OCI-LY1 (cell line): ENCODE measurements at regions not wholly inside any gene's neighbourhood (a gene's known extent, or its start where the extent isn't known, plus 50 kb on each side); places are given as distances from the start of the nearest gene placed in this dataset.

Source experiments
- H2AFZ ChIP-seq: fragments of 200-600 bp; sonication (generic), shearing (Covaris generic); 2 replicates; pipeline ENCODE4 v1.6.0; 2014; ENCODE audit warnings: antibody characterized with exemption, mild to moderate bottlenecking, low read length
- H3F3A ChIP-seq: fragments of 200-600 bp; sonication (generic), shearing (Covaris generic); 2 replicates; pipeline ENCODE4 v1.6.0; 2014; ENCODE audit warnings: mild to moderate bottlenecking, antibody characterized with exemption, low read length, moderate library complexity; ENCODE audit not compliant: insufficient read depth
- H3K27ac ChIP-seq: fragments of 200-600 bp; sonication (generic); 2 replicates; pipeline ENCODE4 v1.5.1; 2014; ENCODE audit warnings: low read length, mixed run types, mild to moderate bottlenecking, low read depth; ENCODE audit not compliant: poor library complexity, severe bottlenecking
- H3K27me3 ChIP-seq: fragments of 200-600 bp; sonication (generic); 2 replicates; pipeline ENCODE4 v1.6.0; 2014; ENCODE audit warnings: antibody characterized with exemption, mild to moderate bottlenecking, low read length, moderate library complexity; ENCODE audit not compliant: insufficient read depth
- H3K36me3 ChIP-seq: fragments of 200-600 bp; sonication (generic); 2 replicates; pipeline ENCODE4 v1.6.1; 2014; ENCODE audit warnings: mild to moderate bottlenecking, antibody characterized with exemption, low read length, moderate library complexity, mixed read lengths; ENCODE audit not compliant: insufficient read depth
- H3K4me1 ChIP-seq: fragments of 200-600 bp; sonication (generic); 2 replicates; pipeline ENCODE4 v1.5.1; 2014; ENCODE audit warnings: mild to moderate bottlenecking, low read length, moderate library complexity; ENCODE audit not compliant: insufficient read depth, severe bottlenecking
- H3K4me2 ChIP-seq: fragments of 200-600 bp; sonication (generic), shearing (Covaris generic); 2 replicates; pipeline ENCODE4 v1.6.1; 2014; ENCODE audit warnings: low read length
- H3K4me3 ChIP-seq: fragments of 200-600 bp; sonication (generic); 2 replicates; pipeline ENCODE4 v1.5.1; 2014; ENCODE audit warnings: low read length, low read depth, mild to moderate bottlenecking, mixed read lengths; ENCODE audit not compliant: poor library complexity, severe bottlenecking
- H3K79me2 ChIP-seq: fragments of 200-600 bp; shearing (Covaris generic); 2 replicates; pipeline ENCODE4 v1.6.1; 2016; ENCODE audit warnings: mixed run types, low read length, mixed read lengths; ENCODE audit not compliant: insufficient read depth
- H3K9ac ChIP-seq: fragments of 200-600 bp; sonication (generic), shearing (Covaris generic); 2 replicates; pipeline ENCODE4 v1.6.1; 2014; ENCODE audit warnings: mild to moderate bottlenecking, low read length, mixed read lengths
- H3K9me2 ChIP-seq: fragments of 200-600 bp; sonication (generic), shearing (Covaris generic); 2 replicates; pipeline ENCODE4 v1.6.1; 2014; ENCODE audit warnings: low read depth, mild to moderate bottlenecking, low read length, mixed read lengths
- H3K9me3 ChIP-seq: fragments of 200-600 bp; shearing (Covaris generic); 2 replicates; pipeline ENCODE4 v1.6.1; 2014; ENCODE audit warnings: low read length, mixed read lengths
- H4K20me1 ChIP-seq: fragments of 200-600 bp; sonication (generic), shearing (Covaris generic); 2 replicates; pipeline ENCODE4 v1.6.0; 2016; ENCODE audit warnings: mild to moderate bottlenecking, low read length; ENCODE audit not compliant: insufficient read depth
- EZH2 ChIP-seq: fragments of 200-600 bp; sonication (generic), shearing (Covaris generic); IDR thresholded peaks from 2 replicates; pipeline ENCODE4 v1.8.0; 2017; ENCODE audit warnings: borderline replicate concordance, mixed run types, mild to moderate bottlenecking, antibody characterized with exemption, low read length, moderate library complexity, mixed read lengths
- TF ChIP-seq, protein P1 (sequence below): fragments of 200-600 bp; sonication (generic), shearing (Covaris generic); IDR thresholded peaks from 2 replicates; pipeline ENCODE4 v1.5.1; 2017; ENCODE audit warnings: mild to moderate bottlenecking, antibody characterized with exemption, low read length, moderate library complexity, mixed read lengths

GRCh38 chr4:63541828-63542227 is 867.4 kb downstream of the TECRL start:
- no peak overlapping the region for H3K4me3 ChIP-seq
- H3K36me3 ChIP-seq, result no peaks in the 10 kb centered on the region
- TF ChIP-seq, protein P1, sequence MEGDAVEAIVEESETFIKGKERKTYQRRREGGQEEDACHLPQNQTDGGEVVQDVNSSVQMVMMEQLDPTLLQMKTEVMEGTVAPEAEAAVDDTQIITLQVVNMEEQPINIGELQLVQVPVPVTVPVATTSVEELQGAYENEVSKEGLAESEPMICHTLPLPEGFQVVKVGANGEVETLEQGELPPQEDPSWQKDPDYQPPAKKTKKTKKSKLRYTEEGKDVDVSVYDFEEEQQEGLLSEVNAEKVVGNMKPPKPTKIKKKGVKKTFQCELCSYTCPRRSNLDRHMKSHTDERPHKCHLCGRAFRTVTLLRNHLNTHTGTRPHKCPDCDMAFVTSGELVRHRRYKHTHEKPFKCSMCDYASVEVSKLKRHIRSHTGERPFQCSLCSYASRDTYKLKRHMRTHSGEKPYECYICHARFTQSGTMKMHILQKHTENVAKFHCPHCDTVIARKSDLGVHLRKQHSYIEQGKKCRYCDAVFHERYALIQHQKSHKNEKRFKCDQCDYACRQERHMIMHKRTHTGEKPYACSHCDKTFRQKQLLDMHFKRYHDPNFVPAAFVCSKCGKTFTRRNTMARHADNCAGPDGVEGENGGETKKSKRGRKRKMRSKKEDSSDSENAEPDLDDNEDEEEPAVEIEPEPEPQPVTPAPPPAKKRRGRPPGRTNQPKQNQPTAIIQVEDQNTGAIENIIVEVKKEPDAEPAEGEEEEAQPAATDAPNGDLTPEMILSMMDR, result no peak
- no peak for TF ChIP-seq EZH2
- H2AFZ ChIP-seq, result no peak overlapping the region
- no peaks in the 10 kb centered on the region for H3K9me2 ChIP-seq
- H3K9ac ChIP-seq, result no peak overlapping the region
- H4K20me1 ChIP-seq, result no peaks in the 10 kb centered on the region
- no peaks in the 10 kb centered on the region for H3K9me3 ChIP-seq
- no peaks in the 10 kb centered on the region for H3K4me1 ChIP-seq
- H3K4me2 ChIP-seq, result no peak overlapping the region
- no peak overlapping the region for H3K27ac ChIP-seq
- H3K79me2 ChIP-seq, result no peaks in the 10 kb centered on the region
- no peaks in the 10 kb centered on the region for H3K27me3 ChIP-seq
- no peaks in the 10 kb centered on the region for H3F3A ChIP-seq

DNA sequence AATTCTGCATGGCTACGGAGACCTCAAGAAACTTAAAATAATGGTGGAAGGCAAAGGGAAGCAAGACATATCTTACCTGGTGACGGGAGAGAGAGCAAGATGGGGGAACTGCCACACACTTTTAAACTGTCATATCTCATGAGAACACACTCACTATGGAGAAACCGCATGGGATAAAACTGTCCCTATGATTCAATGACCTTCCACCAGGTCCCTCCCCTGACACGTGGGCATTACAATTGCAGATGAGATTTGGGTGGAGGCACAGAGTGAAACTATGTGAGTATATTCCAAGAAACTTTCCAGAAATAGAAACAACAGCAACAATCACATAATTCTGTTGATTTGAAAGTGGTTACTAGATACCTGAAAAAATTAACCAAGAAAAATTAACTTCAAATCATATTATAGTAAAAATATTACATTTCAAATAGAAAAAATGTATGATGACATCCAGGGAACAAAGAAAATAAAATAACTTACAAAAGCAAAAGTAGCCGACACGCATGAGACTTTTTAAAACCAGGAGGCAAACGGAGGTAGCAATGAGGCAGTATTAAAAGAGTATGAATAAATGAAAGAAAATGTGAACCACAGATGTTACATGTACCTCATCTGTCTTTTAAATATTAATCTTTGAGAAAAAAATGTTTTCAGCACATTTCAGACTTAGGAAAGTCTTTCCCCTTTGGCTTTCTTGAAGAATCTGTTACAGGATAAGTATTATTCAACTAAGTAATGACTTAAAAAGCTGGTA is 879.5 kb downstream of the TECRL start:
- Histone ChIP-seq H3F3A (no peaks in the 10 kb centered on the region), H3K9me3 (no peaks in the 10 kb centered on the region), H4K20me1 (no peaks in the 10 kb centered on the region), H2AFZ (no peak overlapping the region), H3K36me3 (no peaks in the 10 kb centered on the region), H3K27me3 (no peaks in the 10 kb centered on the region), H3K27ac (no peak overlapping the region), H3K9me2 (no peaks in the 10 kb centered on the region), H3K4me1 (no peaks in the 10 kb centered on the region), H3K79me2 (no peaks in the 10 kb centered on the region), H3K9ac (no peak overlapping the region), H3K4me3 (no peak overlapping the region), H3K4me2 (no peak overlapping the region)
- TF ChIP-seq EZH2, result no peak
- TF ChIP-seq, protein P1, result no peak

- H3K79me2 ChIP-seq, result no peaks in the 10 kb centered on the region
- H4K20me1 ChIP-seq, result no peaks in the 10 kb centered on the region
- H3K4me3 ChIP-seq, result no peak overlapping the region
- H3K36me3 ChIP-seq, result no peaks in the 10 kb centered on the region
- H2AFZ ChIP-seq, result no peak overlapping the region
- H3K4me1 ChIP-seq, result no peaks in the 10 kb centered on the region
- no peaks in the 10 kb centered on the region for H3K9me2 ChIP-seq
- no peaks in the 10 kb centered on the region for H3K27me3 ChIP-seq
- no peaks in the 10 kb centered on the region for H3K9me3 ChIP-seq
- no peak overlapping the region for H3K27ac ChIP-seq
- no peak overlapping the region for H3K4me2 ChIP-seq
- no peak for TF ChIP-seq EZH2
- TF ChIP-seq, protein P1, result peak; percentile 26; the same call in 1 of the 2 replicates
- H3K9ac ChIP-seq, result no peak overlapping the region
- no peaks in the 10 kb centered on the region for H3F3A ChIP-seq
Measured at GRCh38 chr4:63528256-63528991, 880.8 kb downstream of the TECRL start.
